Natural killer cell (primary cell): ENCODE measurements at regions not wholly inside any gene's neighbourhood (a gene's known extent, or its start where the extent isn't known, plus 50 kb on each side); places are given as distances from the start of the nearest gene placed in this dataset.

Experiments
- ATAC-seq, 3 donors: fragments of 150-1000 bp in 2 of 3; fragments of 200-7000 bp in 1 of 3; cut with Tn5 transposase; 1 replicate in 1 of 3; 2 replicates in 2 of 3; pipeline ENCODE4 v1.10.0; 2021; ENCODE audit warnings: mild to moderate bottlenecking in 2 of 3, moderate library complexity in 2 of 3
- DNase-seq, 2 donors: peaks; one replicate each; pipeline versions ENCODE4 v3.0.0 to v3.0.0-alpha.2; 2013 to 2021; ENCODE audit warnings: mixed read lengths in 1 of 2
- H3K27ac ChIP-seq: one replicate; pipeline ENCODE4 v1.5.1; 2013; ENCODE audit warnings: mild to moderate bottlenecking, low read length
- H3K27me3 ChIP-seq: one replicate; pipeline ENCODE4 v1.6.1; 2013; ENCODE audit warnings: low read length; ENCODE audit not compliant: control insufficient read depth, insufficient read depth
- H3K36me3 ChIP-seq: one replicate; pipeline ENCODE4 v1.6.1; 2013; ENCODE audit warnings: low read length; ENCODE audit not compliant: control insufficient read depth, insufficient read depth
- H3K4me1 ChIP-seq: one replicate; pipeline ENCODE4 v1.6.1; 2013; ENCODE audit warnings: low read length; ENCODE audit not compliant: control insufficient read depth, insufficient read depth
- H3K4me3 ChIP-seq: one replicate; pipeline ENCODE4 v1.5.1; 2013; ENCODE audit warnings: low read length
- H3K9me3 ChIP-seq: one replicate; pipeline ENCODE4 v1.6.1; 2013; ENCODE audit warnings: low read length; ENCODE audit not compliant: control insufficient read depth, insufficient read depth
- H3K27ac Mint-ChIP-seq, 2 donors: one replicate each; pipeline ENCODE4 v1.8.0; 2022; ENCODE audit warnings: mild to moderate bottlenecking in 2 of 2, mixed read lengths in 2 of 2, moderate library complexity in 1 of 2
- H3K27me3 Mint-ChIP-seq, 2 donors: one replicate each; pipeline ENCODE4 v1.8.0; 2022; ENCODE audit warnings: low read depth in 2 of 2, mixed read lengths in 2 of 2
- H3K36me3 Mint-ChIP-seq: one replicate; pipeline ENCODE4 v1.8.0; 2022; ENCODE audit warnings: mixed read lengths
- H3K4me1 Mint-ChIP-seq, 2 donors: one replicate each; pipeline ENCODE4 v1.8.0; 2022; ENCODE audit warnings: mixed read lengths in 2 of 2
- H3K4me3 Mint-ChIP-seq: one replicate; pipeline ENCODE4 v1.8.0; 2022; ENCODE audit warnings: mild to moderate bottlenecking, moderate library complexity, mixed read lengths
- H3K9me3 Mint-ChIP-seq, 2 donors: one replicate each; pipeline ENCODE4 v1.8.0; 2022; ENCODE audit warnings: mixed read lengths in 2 of 2
- WGBS: methylation state at CpG from one replicate; pipeline ENCODE4 v1.1.7; 2013; ENCODE audit warnings: missing lambda C conversion rate; ENCODE audit not compliant: insufficient coverage; 5-methylcytosine and 5-hydroxymethylcytosine counted together
- intact Hi-C: fragments of 100-400 bp; cut with micrococcal nuclease; formaldehyde crosslinking; loops from one replicate; pipeline ENCODE4 v1.14.2; 2022
- TF ChIP-seq, protein P1 (sequence below): fragments of 200-600 bp; IDR thresholded peaks from one replicate; pipeline ENCODE4 v1.8.0; 2022; ENCODE audit warnings: antibody characterized with exemption

DNA sequence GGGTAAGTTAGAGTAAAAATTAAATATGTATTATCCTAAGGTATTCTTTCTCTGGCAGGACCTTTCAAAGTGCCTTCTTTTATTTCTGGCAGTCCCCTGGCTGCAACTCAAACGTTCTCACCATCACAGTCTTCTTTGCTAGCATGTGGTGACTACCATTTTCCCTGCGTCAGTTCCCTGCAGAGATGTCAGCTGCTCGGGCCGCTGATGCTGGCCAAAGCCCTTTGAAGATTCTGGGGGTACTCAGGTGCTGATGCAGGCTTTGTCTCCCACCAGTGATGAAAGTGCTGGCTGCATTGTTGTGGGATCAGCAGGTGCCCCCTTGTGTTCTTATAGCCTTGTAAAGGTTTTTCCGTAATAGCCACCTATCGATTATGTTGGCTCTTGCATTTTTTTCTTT lies 140.1 kb downstream of the BTBD3 start:
- peaks cover 0 to 9% of the 10 kb centered on the region in 2 donors for H3K9me3 Mint-ChIP-seq
- H3K4me1 ChIP-seq = peaks cover 13% of the 10 kb centered on the region
- TF ChIP-seq, protein P1, sequence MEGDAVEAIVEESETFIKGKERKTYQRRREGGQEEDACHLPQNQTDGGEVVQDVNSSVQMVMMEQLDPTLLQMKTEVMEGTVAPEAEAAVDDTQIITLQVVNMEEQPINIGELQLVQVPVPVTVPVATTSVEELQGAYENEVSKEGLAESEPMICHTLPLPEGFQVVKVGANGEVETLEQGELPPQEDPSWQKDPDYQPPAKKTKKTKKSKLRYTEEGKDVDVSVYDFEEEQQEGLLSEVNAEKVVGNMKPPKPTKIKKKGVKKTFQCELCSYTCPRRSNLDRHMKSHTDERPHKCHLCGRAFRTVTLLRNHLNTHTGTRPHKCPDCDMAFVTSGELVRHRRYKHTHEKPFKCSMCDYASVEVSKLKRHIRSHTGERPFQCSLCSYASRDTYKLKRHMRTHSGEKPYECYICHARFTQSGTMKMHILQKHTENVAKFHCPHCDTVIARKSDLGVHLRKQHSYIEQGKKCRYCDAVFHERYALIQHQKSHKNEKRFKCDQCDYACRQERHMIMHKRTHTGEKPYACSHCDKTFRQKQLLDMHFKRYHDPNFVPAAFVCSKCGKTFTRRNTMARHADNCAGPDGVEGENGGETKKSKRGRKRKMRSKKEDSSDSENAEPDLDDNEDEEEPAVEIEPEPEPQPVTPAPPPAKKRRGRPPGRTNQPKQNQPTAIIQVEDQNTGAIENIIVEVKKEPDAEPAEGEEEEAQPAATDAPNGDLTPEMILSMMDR = no peak
- DNase-seq = no peak
- ATAC-seq = no peak
- no peaks in the 10 kb centered on the region for H3K27me3 Mint-ChIP-seq
- intact Hi-C loops = no loop called here
- no peaks in the 10 kb centered on the region for H3K27me3 ChIP-seq
- H3K4me3 ChIP-seq = no peak overlapping the region
- H3K36me3 Mint-ChIP-seq = no peaks in the 10 kb centered on the region
- no peak overlapping the region for H3K27ac Mint-ChIP-seq
- H3K9me3 ChIP-seq = peaks cover 3% of the 10 kb centered on the region
- H3K36me3 ChIP-seq = no peaks in the 10 kb centered on the region
- 75% methylated on average over 6 of the region's 6 CpGs for WGBS
- H3K27ac ChIP-seq = no peak overlapping the region
- H3K4me3 Mint-ChIP-seq = no peak overlapping the region
- H3K4me1 Mint-ChIP-seq = peaks cover 14 to 21% of the 10 kb centered on the region in 2 donors

DNA sequence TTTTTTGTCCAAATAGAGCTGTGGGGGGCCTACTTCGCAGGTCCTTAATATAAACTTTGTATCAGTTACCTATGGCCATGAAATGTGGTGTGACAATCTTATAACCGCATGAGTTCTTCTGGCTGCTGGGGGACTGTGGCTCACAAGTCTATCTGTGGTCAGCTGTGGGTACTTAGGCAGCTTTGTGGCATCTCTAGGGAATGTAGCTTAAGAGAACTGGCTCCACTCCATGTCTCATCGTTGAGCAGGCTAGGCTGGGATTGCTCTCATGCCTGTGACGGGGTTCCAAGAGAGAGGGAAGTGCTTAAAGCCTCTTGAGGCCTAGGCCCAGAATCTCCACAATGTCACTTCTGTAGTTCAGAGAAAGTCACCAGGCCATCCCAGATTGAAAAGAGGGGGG lies 140.5 kb downstream of the BTBD3 start:
- Histone ChIP-seq H3K27me3 (no peaks in the 10 kb centered on the region), H3K27ac (no peak overlapping the region), H3K4me1 (peaks cover 9% of the 10 kb centered on the region), H3K36me3 (no peaks in the 10 kb centered on the region), H3K9me3 (peaks cover 3% of the 10 kb centered on the region), H3K4me3 (no peak overlapping the region)
- Mint-ChIP-seq H3K36me3 (no peaks in the 10 kb centered on the region), H3K4me3 (no peak overlapping the region), H3K27ac (no peak overlapping the region), H3K4me1 (peaks cover 11 to 20% of the 10 kb centered on the region in 2 donors), H3K9me3 (peaks cover 0 to 9% of the 10 kb centered on the region in 2 donors), H3K27me3 (no peaks in the 10 kb centered on the region)
- ATAC-seq (no peak), DNase-seq (no peak)
- TF ChIP-seq, protein P1 = no peak
- 29% methylated on average over 4 of the region's 4 CpGs for WGBS
- intact Hi-C loops = no loop called here

DNA sequence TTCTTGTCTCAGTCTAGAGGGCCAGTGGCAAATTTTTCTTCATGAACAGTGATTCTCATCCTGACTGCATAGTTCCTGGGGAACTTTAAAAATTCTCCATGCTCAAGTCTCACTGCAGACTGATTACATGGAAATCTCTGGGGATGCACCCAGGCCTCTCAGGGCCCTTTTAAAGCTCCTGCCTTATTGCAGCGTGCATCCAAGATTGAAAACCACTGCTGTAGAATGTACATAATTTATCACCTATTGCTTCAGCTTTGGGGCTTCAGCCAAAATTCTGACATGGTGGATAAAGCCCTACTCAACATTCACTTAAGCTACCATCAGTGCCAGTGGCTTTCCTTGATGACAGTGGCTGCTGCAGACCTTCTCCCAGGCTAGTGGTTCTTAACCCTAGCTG lies 143.8 kb downstream of the BTBD3 start:
- H3K4me1 ChIP-seq = peaks cover 2% of the 10 kb centered on the region
- H3K27me3 ChIP-seq = no peaks in the 10 kb centered on the region
- DNase-seq (no peak), ATAC-seq (no peak)
- no peaks in the 10 kb centered on the region for H3K36me3 Mint-ChIP-seq
- 92% methylated on average over 1 of the region's 1 CpG for WGBS
- no peaks in the 10 kb centered on the region for H3K27me3 Mint-ChIP-seq
- intact Hi-C loops = no loop called here
- no peak overlapping the region for H3K27ac ChIP-seq
- H3K4me3 ChIP-seq = no peak overlapping the region
- H3K36me3 ChIP-seq = no peaks in the 10 kb centered on the region
- peaks cover 0 to 6% of the 10 kb centered on the region in 2 donors for H3K9me3 Mint-ChIP-seq
- H3K4me3 Mint-ChIP-seq = no peak overlapping the region
- no peak overlapping the region for H3K27ac Mint-ChIP-seq
- H3K9me3 ChIP-seq = peaks cover 6% of the 10 kb centered on the region
- TF ChIP-seq, protein P1 = no peak
- H3K4me1 Mint-ChIP-seq = peaks cover 0 to 11% of the 10 kb centered on the region in 2 donors

DNA sequence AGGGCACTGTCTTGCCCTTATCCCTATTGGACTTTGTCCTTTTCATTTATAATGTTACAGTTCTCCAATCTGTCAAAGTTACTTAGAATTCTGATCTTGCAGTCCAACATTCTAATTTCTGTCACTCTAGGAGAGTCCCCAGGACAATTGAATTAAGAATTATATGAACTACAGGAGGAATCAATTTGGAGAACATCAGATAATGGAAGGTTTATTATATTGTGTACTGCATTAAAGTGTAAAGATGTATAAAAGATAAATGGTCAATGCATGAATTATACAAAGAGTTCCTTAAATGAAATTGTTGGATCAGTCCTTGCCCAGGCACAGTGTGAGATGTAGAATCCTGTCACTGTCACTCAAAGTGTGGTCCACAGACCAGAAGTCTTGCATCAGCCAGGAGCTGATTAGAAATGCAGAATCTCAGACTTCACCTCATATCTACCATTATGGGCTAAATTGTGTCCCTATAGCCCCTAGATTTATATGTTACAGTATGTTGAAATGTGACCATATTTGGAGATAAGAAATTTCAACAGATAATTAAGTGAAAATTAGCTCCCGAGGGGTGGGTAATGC lies 145.5 kb downstream of the BTBD3 start:
- WGBS = 87% methylated on average over 1 of the region's 1 CpG
- intact Hi-C loops = no loop called here
- no peak for DNase-seq

More for the DNA sequence above, 145.5 kb downstream of the BTBD3 start:
- peaks cover 1% of the 10 kb centered on the region for H3K4me1 ChIP-seq
- H3K36me3 ChIP-seq = no peaks in the 10 kb centered on the region
- H3K36me3 Mint-ChIP-seq = no peaks in the 10 kb centered on the region
- no peak overlapping the region for H3K27ac Mint-ChIP-seq
- no peaks in the 10 kb centered on the region for H3K27me3 ChIP-seq
- H3K27me3 Mint-ChIP-seq = no peaks in the 10 kb centered on the region
- peaks cover 0 to 6% of the 10 kb centered on the region in 2 donors for H3K9me3 Mint-ChIP-seq
- peaks cover 6% of the 10 kb centered on the region for H3K9me3 ChIP-seq
- peaks cover 0 to 8% of the 10 kb centered on the region in 2 donors for H3K4me1 Mint-ChIP-seq
- H3K27ac ChIP-seq = no peak overlapping the region
- TF ChIP-seq, protein P1 = no peak
- no peak for ATAC-seq
- no peak overlapping the region for H3K4me3 ChIP-seq
- H3K4me3 Mint-ChIP-seq = no peak overlapping the region
